Vagina (tissue), 2 donors: ENCODE measurements at regions not wholly inside any gene's neighbourhood (a gene's known extent, or its start where the extent isn't known, plus 50 kb on each side); places are given as distances from the start of the nearest gene placed in this dataset.

Experiments
- POLR2A ChIP-seq, 2 donors: fragments of 450-650 bp; IDR thresholded peaks; one replicate each; pipeline ENCODE4 v1.6.1; 2017; ENCODE audit warnings: antibody characterized with exemption in 2 of 2, mild to moderate bottlenecking in 2 of 2, moderate library complexity in 2 of 2
- POLR2AphosphoS5 ChIP-seq, 2 donors: sonication (generic); formaldehyde crosslinking; IDR thresholded peaks; one replicate each; pipeline ENCODE4 v1.9.0; 2017; ENCODE audit warnings: antibody characterized with exemption in 2 of 2, mild to moderate bottlenecking in 2 of 2, low read depth in 1 of 2; ENCODE audit not compliant: insufficient read depth in 1 of 2
- TF ChIP-seq, protein P1 (sequence below), 3 experiments: fragments of 450-650 bp in 2 of 3; fragments of 200-600 bp in 1 of 3; sonication (generic) in 1 of 3; IDR thresholded peaks; one replicate each; pipeline ENCODE4 v1.5.1; 2017 to 2019; ENCODE audit warnings: antibody characterized with exemption in 3 of 3, mild to moderate bottlenecking in 2 of 3, moderate library complexity in 2 of 3

DNA sequence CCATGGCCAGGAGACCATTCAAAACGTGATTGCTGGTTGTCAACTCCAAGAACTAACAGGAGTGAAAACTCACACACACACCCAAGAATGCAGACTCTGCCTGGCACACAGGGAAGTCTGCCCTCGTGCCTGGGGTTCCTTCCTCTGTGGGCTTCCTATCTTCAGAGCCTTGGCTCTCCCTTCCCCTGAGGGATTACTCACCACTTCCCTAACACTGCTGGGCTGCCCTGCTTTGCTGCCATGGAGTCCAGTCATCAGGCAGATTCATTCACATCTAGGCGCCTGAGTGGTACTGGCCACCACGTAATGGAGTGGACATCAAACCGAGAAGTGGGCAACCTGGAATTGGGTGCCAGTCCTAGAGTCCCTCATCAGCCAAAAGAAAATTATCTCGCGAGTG, 76.4 kb upstream of the PRSS3 start:
- TF ChIP-seq, protein P1, sequence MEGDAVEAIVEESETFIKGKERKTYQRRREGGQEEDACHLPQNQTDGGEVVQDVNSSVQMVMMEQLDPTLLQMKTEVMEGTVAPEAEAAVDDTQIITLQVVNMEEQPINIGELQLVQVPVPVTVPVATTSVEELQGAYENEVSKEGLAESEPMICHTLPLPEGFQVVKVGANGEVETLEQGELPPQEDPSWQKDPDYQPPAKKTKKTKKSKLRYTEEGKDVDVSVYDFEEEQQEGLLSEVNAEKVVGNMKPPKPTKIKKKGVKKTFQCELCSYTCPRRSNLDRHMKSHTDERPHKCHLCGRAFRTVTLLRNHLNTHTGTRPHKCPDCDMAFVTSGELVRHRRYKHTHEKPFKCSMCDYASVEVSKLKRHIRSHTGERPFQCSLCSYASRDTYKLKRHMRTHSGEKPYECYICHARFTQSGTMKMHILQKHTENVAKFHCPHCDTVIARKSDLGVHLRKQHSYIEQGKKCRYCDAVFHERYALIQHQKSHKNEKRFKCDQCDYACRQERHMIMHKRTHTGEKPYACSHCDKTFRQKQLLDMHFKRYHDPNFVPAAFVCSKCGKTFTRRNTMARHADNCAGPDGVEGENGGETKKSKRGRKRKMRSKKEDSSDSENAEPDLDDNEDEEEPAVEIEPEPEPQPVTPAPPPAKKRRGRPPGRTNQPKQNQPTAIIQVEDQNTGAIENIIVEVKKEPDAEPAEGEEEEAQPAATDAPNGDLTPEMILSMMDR (IDR thresholded peaks at IDR 0.05), result no peak
- no peak for TF ChIP-seq POLR2A (IDR thresholded peaks at IDR 0.05)
- no peak for TF ChIP-seq POLR2AphosphoS5 (IDR thresholded peaks at IDR 0.05; ENCODE audit: insufficient read depth in 1 of 2, low read depth in 1 of 2)
